GM12878 (cell line): ENCODE measurements at regions not wholly inside any gene's neighbourhood (a gene's known extent, or its start where the extent isn't known, plus 50 kb on each side); places are given as distances from the start of the nearest gene placed in this dataset.

Experiments used
- ATAC-seq: fragments of 200-7000 bp; cut with Tn5 transposase; 3 replicates; pipeline ENCODE4 v1.9.1; 2020; ENCODE audit warnings: mild to moderate bottlenecking, moderate library complexity
- BruUV-seq: library from RNA; stranded (reverse); fragments of 400-500 nt; replicated peaks from 2 replicates; lab custom pipeline; 2021; lab: Mats Ljungman, UMichigan
- CTCF ChIA-PET: fragments of 300-600 bp; sonication (Branson Sonifier 250); formaldehyde crosslinking; extraction: SDS; loops from one replicate; lab custom pipeline; 2021; ENCODE audit warnings: inconsistent platforms; lab: Yijun Ruan, JAX
- POLR2A ChIA-PET: fragments of 350-600 bp; formaldehyde crosslinking; extraction: SDS; loops from one replicate; lab custom pipeline; 2021; ENCODE audit warnings: inconsistent platforms; lab: Charles Lee
- RAD21 ChIA-PET: fragments of 300-600 bp; sonication (Branson Sonifier 250); formaldehyde crosslinking; loops from one replicate; lab custom pipeline; 2023; ENCODE audit warnings: antibody characterized with exemption; ENCODE audit not compliant: unreplicated experiment; lab: Charles Lee
- SMC1A ChIA-PET: fragments of 300-600 bp; sonication (Branson Sonifier 250); formaldehyde crosslinking; loops from one replicate; lab custom pipeline; 2023; ENCODE audit not compliant: unreplicated experiment, uncharacterized antibody; lab: Charles Lee
- DNase-seq: peaks from one replicate; pipeline ENCODE4 v3.0.0-alpha.2; 2011; ENCODE audit warnings: low read depth, low spot score
- FAIRE-seq: peaks from 3 replicates; lab custom pipeline; 2011; peaks lifted over from hg19 to GRCh38; lab: Jason Lieb, UNC
- H2AFZ ChIP-seq: 2 replicates; pipeline ENCODE4 v1.6.0; 2011; ENCODE audit warnings: low read depth, low read length, control low read depth; ENCODE audit not compliant: control insufficient read depth
- H3K27ac ChIP-seq: 2 replicates; pipeline ENCODE4 v1.5.1; 2011; ENCODE audit warnings: control low read depth; ENCODE audit not compliant: control insufficient read depth, insufficient read depth
- H3K27me3 ChIP-seq, 2 experiments: replicated peaks in 1 of 2; 2 replicates each; pipeline versions ENCODE4 v1.6.0 to v1.6.1; 2011; ENCODE audit warnings: low read length in 1 of 2; ENCODE audit not compliant: control insufficient read depth in 2 of 2, insufficient read depth in 2 of 2
- H3K36me3 ChIP-seq, 2 experiments: 2 replicates each; pipeline ENCODE4 v1.5.1; 2011; ENCODE audit warnings: low read length in 1 of 2; ENCODE audit not compliant: control insufficient read depth in 2 of 2, insufficient read depth in 2 of 2
- H3K4me1 ChIP-seq: 2 replicates; pipeline ENCODE4 v1.6.1; 2011; ENCODE audit warnings: mild to moderate bottlenecking, low read length, moderate library complexity, mixed read lengths; ENCODE audit not compliant: control insufficient read depth, insufficient read depth
- H3K4me2 ChIP-seq: 2 replicates; pipeline ENCODE4 v1.6.0; 2011; ENCODE audit warnings: control low read depth; ENCODE audit not compliant: control insufficient read depth, insufficient read depth
- H3K4me3 ChIP-seq: fragments of 200-600 bp; sonication (generic); 2 replicates; pipeline ENCODE4 v1.5.1; 2016
- H3K79me2 ChIP-seq: 2 replicates; pipeline ENCODE4 v1.6.0; 2011; ENCODE audit warnings: low read length; ENCODE audit not compliant: control insufficient read depth, insufficient read depth
- H3K9ac ChIP-seq: 2 replicates; pipeline ENCODE4 v1.8.0; 2011; ENCODE audit warnings: low read length, control low read depth, mixed read lengths; ENCODE audit not compliant: control insufficient read depth, insufficient read depth
- H3K9me3 ChIP-seq: replicated peaks from 3 replicates; pipeline ENCODE4 v1.5.1; 2011; ENCODE audit warnings: mild to moderate bottlenecking, low read length; ENCODE audit not compliant: control insufficient read depth, insufficient read depth
- H4K20me1 ChIP-seq: 2 replicates; pipeline ENCODE4 v1.6.0; 2011; ENCODE audit not compliant: control insufficient read depth, insufficient read depth
- CUX1 ChIP-seq: IDR thresholded peaks from 2 replicates; pipeline ENCODE4 v1.6.1; 2012; ENCODE audit warnings: improper control_type of control experiment, low read depth, low read length; ENCODE audit not compliant: insufficient replicate concordance
- MTA2 ChIP-seq: fragments of 450-650 bp; IDR thresholded peaks from 2 replicates; pipeline ENCODE4 v1.6.1; 2016; ENCODE audit warnings: low read depth, mild to moderate bottlenecking, moderate library complexity
- SMAD5 ChIP-seq: IDR thresholded peaks from 2 replicates; pipeline ENCODE4 v1.6.1; 2016; ENCODE audit warnings: antibody characterized with exemption, low read depth
- SREBF1 ChIP-seq: IDR thresholded peaks from 2 replicates; pipeline ENCODE4 v1.6.1; 2012; ENCODE audit warnings: mild to moderate bottlenecking, low read length
- TCF12 ChIP-seq: IDR thresholded peaks from 2 replicates; pipeline ENCODE4 v1.6.1; 2011; ENCODE audit warnings: low read depth, mild to moderate bottlenecking, low read length
- WGBS: methylation state at CpG from one replicate; pipeline ENCODE4 v1.1.6; 2016; ENCODE audit warnings: low lambda C conversion rate; ENCODE audit not compliant: insufficient replicate concordance, insufficient coverage; ENCODE audit errors: missing lambda C conversion rate; 5-methylcytosine and 5-hydroxymethylcytosine counted together
- in situ Hi-C: fragments of 300-500 bp; cut with MboI; formaldehyde crosslinking; loops from 9 replicates; pipeline ENCODE4 v1.14.3; 2018; ENCODE audit warnings: mixed read lengths
- intact Hi-C: fragments of 100-400 bp; cut with micrococcal nuclease; formaldehyde crosslinking; loops from one replicate; pipeline ENCODE4 v1.14.2; 2022; ENCODE audit not compliant: unreplicated experiment
- TF ChIP-seq, protein P1 (sequence below): fragments of 450-650 bp; IDR thresholded peaks from 2 replicates; pipeline ENCODE4 v1.6.1; 2016; ENCODE audit warnings: mild to moderate bottlenecking

DNA sequence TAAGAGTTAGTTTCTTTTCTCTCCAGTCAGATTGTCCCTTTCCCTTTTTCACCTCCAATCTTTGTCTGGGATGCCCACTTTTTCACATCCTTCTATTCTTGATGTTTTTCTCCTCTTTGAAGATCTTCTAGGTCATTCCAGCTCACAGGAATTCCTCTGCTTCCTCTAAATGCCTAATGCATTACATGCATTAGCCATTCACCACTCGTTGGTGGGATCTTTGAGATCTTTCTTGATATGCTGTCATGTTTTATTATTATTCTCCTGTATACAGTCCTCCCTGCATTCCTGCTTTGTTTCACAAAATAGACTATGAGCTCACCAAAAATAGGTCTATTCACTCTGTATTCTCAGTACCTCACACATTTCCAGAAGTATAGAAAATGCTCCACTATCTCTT, 129.0 kb downstream of the LYPLAL1 start:
- H3K9me3 ChIP-seq, result no peaks in the 10 kb centered on the region
- no peaks in the 10 kb centered on the region for H3K36me3 ChIP-seq
- no peaks in the 10 kb centered on the region for H3K79me2 ChIP-seq
- H3K27ac ChIP-seq, result no peak overlapping the region
- intact Hi-C loops (no loop called here), in situ Hi-C loops (no loop called here)
- H3K9ac ChIP-seq, result no peak overlapping the region
- TF ChIP-seq SREBF1 (no peak), TCF12 (no peak), MTA2 (no peak), SMAD5 (no peak), CUX1 (no peak)
- TF ChIP-seq, protein P1, sequence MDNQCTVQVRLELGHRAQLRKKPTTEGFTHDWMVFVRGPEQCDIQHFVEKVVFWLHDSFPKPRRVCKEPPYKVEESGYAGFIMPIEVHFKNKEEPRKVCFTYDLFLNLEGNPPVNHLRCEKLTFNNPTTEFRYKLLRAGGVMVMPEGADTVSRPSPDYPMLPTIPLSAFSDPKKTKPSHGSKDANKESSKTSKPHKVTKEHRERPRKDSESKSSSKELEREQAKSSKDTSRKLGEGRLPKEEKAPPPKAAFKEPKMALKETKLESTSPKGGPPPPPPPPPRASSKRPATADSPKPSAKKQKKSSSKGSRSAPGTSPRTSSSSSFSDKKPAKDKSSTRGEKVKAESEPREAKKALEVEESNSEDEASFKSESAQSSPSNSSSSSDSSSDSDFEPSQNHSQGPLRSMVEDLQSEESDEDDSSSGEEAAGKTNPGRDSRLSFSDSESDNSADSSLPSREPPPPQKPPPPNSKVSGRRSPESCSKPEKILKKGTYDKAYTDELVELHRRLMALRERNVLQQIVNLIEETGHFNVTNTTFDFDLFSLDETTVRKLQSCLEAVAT, result no peak
- H3K27me3 ChIP-seq, result no peaks in the 10 kb centered on the region
- ATAC-seq (no peak), DNase-seq (no peak), FAIRE-seq (no peak)
- ChIA-PET POLR2A (no interaction called here), CTCF (no interaction called here), RAD21 (no interaction called here), SMC1A (interaction anchor here (0.7 to 1.3 kb wide), 2 partner anchors 16 to 59 kb away, joined by 3 to 4 read pairs; no protein-coding TSS in a partner anchor)
- H4K20me1 ChIP-seq, result no peaks in the 10 kb centered on the region
- WGBS, result 0% methylated on average over 1 of the region's 1 CpG
- H3K4me3 ChIP-seq, result no peak overlapping the region
- H2AFZ ChIP-seq, result no peak overlapping the region
- no TSS peak for BruUV-seq
- H3K4me1 ChIP-seq, result no peaks in the 10 kb centered on the region
- no peak overlapping the region for H3K4me2 ChIP-seq
